DND-41 (cell line): ENCODE measurements at regions not wholly inside any gene's neighbourhood (a gene's known extent, or its start where the extent isn't known, plus 50 kb on each side); places are given as distances from the start of the nearest gene placed in this dataset.

Experiments used
- ATAC-seq: fragments of 200-7000 bp; cut with Tn5 transposase; 3 replicates; pipeline ENCODE4 v1.9.1; 2021; ENCODE audit warnings: low read depth; ENCODE audit not compliant: insufficient read depth
- DNase-seq: peaks from one replicate; pipeline ENCODE4 v3.0.0-alpha.2; 2020
- H2AFZ ChIP-seq: 2 replicates; pipeline ENCODE4 v1.6.0; 2012; ENCODE audit warnings: low read depth, low read length
- H3K27ac ChIP-seq: 2 replicates; pipeline ENCODE4 v1.5.1; 2012; ENCODE audit warnings: low read length, inconsistent platforms
- H3K27me3 ChIP-seq: fragments of 200-600 bp; sonication (generic); 2 replicates; pipeline ENCODE4 v1.6.0; 2012; ENCODE audit warnings: low read length, mild to moderate bottlenecking, inconsistent platforms; ENCODE audit not compliant: insufficient read depth, poor library complexity
- H3K36me3 ChIP-seq: 2 replicates; pipeline ENCODE4 v1.5.1; 2012; ENCODE audit warnings: low read length, inconsistent platforms; ENCODE audit not compliant: insufficient read depth
- H3K4me1 ChIP-seq: 2 replicates; pipeline ENCODE4 v1.5.1; 2012; ENCODE audit warnings: mild to moderate bottlenecking, low read length; ENCODE audit not compliant: insufficient read depth
- H3K4me2 ChIP-seq: 2 replicates; pipeline ENCODE4 v1.6.0; 2012; ENCODE audit warnings: mild to moderate bottlenecking, moderate library complexity, low read length, inconsistent platforms; ENCODE audit not compliant: insufficient read depth
- H3K4me3 ChIP-seq, 2 experiments: fragments of 200-600 bp in 1 of 2; shearing (Covaris generic) in 1 of 2; 2 replicates each; pipeline ENCODE4 v1.5.1; 2012 to 2016; ENCODE audit warnings: inconsistent platforms in 2 of 2, low read length in 2 of 2, mild to moderate bottlenecking in 2 of 2, low read depth in 1 of 2, moderate library complexity in 1 of 2
- H3K79me2 ChIP-seq: 2 replicates; pipeline ENCODE4 v1.6.0; 2012; ENCODE audit warnings: low read length, inconsistent platforms; ENCODE audit not compliant: insufficient read depth
- H3K9ac ChIP-seq: 2 replicates; pipeline ENCODE4 v1.6.0; 2012; ENCODE audit warnings: low read depth, mild to moderate bottlenecking, inconsistent platforms, low read length, moderate library complexity
- H3K9me3 ChIP-seq: 2 replicates; pipeline ENCODE4 v1.5.1; 2012; ENCODE audit warnings: low read length, moderate library complexity, mild to moderate bottlenecking, inconsistent platforms; ENCODE audit not compliant: insufficient read depth, severe bottlenecking
- H4K20me1 ChIP-seq: 2 replicates; pipeline ENCODE4 v1.6.0; 2012; ENCODE audit warnings: low read length; ENCODE audit not compliant: insufficient read depth
- CTCF ChIP-seq: IDR thresholded peaks from 2 replicates; pipeline ENCODE4 v1.5.1; 2012; ENCODE audit warnings: borderline replicate concordance, low read length, moderate library complexity, mild to moderate bottlenecking; ENCODE audit not compliant: poor library complexity, severe bottlenecking; ENCODE audit errors: extremely low read depth
- EZH2 ChIP-seq: IDR thresholded peaks from 3 replicates; pipeline ENCODE4 v1.6.1; 2012; ENCODE audit warnings: borderline replicate concordance, low read depth, mild to moderate bottlenecking, moderate library complexity, low read length, inconsistent platforms; ENCODE audit not compliant: severe bottlenecking

- Histone ChIP-seq H3K4me1 (no peaks in the 10 kb centered on the region), H3K9me3 (no peaks in the 10 kb centered on the region), H3K79me2 (no peaks in the 10 kb centered on the region), H3K4me3 (no peak overlapping the region), H3K4me2 (no peak overlapping the region), H3K27me3 (no peaks in the 10 kb centered on the region), H3K9ac (no peak overlapping the region), H2AFZ (no peak overlapping the region), H4K20me1 (no peaks in the 10 kb centered on the region), H3K36me3 (no peaks in the 10 kb centered on the region), H3K27ac (no peak overlapping the region)
- TF ChIP-seq CTCF = no peak
- no peak for TF ChIP-seq EZH2
- ATAC-seq (no peak), DNase-seq (no peak)
Measured at GRCh38 chr4:119982756-119983155, 83.9 kb downstream of the MAD2L1 start.

GRCh38 chr4:119980456-119980855 lies 86.2 kb downstream of the MAD2L1 start:
- no peaks in the 10 kb centered on the region for H3K79me2 ChIP-seq
- H3K27me3 ChIP-seq = no peaks in the 10 kb centered on the region
- DNase-seq (no peak), ATAC-seq (no peak)
- no peak overlapping the region for H3K9ac ChIP-seq
- H3K36me3 ChIP-seq = no peaks in the 10 kb centered on the region
- H4K20me1 ChIP-seq = no peaks in the 10 kb centered on the region
- H3K4me1 ChIP-seq = no peaks in the 10 kb centered on the region
- H3K27ac ChIP-seq = no peak overlapping the region
- H3K9me3 ChIP-seq = no peaks in the 10 kb centered on the region
- TF ChIP-seq EZH2 (no peak), CTCF (no peak)
- H2AFZ ChIP-seq = no peak overlapping the region
- no peak overlapping the region for H3K4me3 ChIP-seq
- H3K4me2 ChIP-seq = no peak overlapping the region

- Histone ChIP-seq H3K79me2 (no peaks in the 10 kb centered on the region), H3K9ac (no peak overlapping the region), H3K4me1 (no peaks in the 10 kb centered on the region), H3K9me3 (no peaks in the 10 kb centered on the region), H4K20me1 (no peaks in the 10 kb centered on the region), H3K27me3 (no peaks in the 10 kb centered on the region), H3K4me2 (no peak overlapping the region), H2AFZ (no peak overlapping the region), H3K36me3 (no peaks in the 10 kb centered on the region), H3K27ac (no peak overlapping the region), H3K4me3 (no peak overlapping the region)
- ATAC-seq = no peak
- TF ChIP-seq CTCF (no peak), EZH2 (no peak)
- no peak for DNase-seq
Measured at GRCh38 chr4:119977076-119977940, 89.3 kb downstream of the MAD2L1 start.
